WTC11 (cell line): ENCODE measurements at regions not wholly inside any gene's neighbourhood (a gene's known extent, or its start where the extent isn't known, plus 50 kb on each side); places are given as distances from the start of the nearest gene placed in this dataset.

Source experiments
- JUN ChIP-seq: sonication (generic); formaldehyde crosslinking; IDR thresholded peaks from 2 replicates; pipeline ENCODE4 v1.8.0; 2023; ENCODE audit warnings: mild to moderate bottlenecking, missing genetic modification reagents
- TF ChIP-seq, protein P1 (sequence below): fragments of 200-600 bp; IDR thresholded peaks from 2 replicates; pipeline ENCODE4 v1.8.0; 2022; ENCODE audit warnings: antibody characterized with exemption

GRCh38 chr3:81380234-81380633, 381.2 kb downstream of the GBE1 start:
- TF ChIP-seq JUN: no peak
- TF ChIP-seq, protein P1, sequence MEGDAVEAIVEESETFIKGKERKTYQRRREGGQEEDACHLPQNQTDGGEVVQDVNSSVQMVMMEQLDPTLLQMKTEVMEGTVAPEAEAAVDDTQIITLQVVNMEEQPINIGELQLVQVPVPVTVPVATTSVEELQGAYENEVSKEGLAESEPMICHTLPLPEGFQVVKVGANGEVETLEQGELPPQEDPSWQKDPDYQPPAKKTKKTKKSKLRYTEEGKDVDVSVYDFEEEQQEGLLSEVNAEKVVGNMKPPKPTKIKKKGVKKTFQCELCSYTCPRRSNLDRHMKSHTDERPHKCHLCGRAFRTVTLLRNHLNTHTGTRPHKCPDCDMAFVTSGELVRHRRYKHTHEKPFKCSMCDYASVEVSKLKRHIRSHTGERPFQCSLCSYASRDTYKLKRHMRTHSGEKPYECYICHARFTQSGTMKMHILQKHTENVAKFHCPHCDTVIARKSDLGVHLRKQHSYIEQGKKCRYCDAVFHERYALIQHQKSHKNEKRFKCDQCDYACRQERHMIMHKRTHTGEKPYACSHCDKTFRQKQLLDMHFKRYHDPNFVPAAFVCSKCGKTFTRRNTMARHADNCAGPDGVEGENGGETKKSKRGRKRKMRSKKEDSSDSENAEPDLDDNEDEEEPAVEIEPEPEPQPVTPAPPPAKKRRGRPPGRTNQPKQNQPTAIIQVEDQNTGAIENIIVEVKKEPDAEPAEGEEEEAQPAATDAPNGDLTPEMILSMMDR: no peak
